NCI-H146 (cell line): ENCODE measurements at regions not wholly inside any gene's neighbourhood (a gene's known extent, or its start where the extent isn't known, plus 50 kb on each side); places are given as distances from the start of the nearest gene placed in this dataset.

Experiments used
- DNase-seq: peaks from one replicate; lab custom pipeline; 2025; lab: John Stamatoyannopoulos, UW

DNA sequence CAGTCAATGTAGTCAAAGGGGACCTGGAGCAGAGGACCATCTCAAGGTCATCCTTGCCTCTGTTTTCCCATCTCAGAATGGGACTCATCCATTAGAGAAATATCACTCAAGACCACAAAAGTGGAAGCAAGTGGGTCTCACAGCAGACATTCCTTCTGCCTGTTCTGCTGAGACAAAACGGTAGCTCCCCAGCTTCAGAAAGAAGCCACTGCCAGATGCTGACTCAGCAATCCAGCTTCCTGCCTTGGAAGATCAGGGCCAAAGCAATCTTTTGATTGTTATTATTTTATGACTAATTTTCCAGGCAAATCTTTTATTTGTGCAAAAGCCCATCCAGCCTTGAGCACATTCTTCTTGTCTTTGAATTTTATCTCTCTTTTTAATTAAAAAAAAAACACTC, 86.8 kb downstream of the CCT6B start:
- no peak for DNase-seq

DNA sequence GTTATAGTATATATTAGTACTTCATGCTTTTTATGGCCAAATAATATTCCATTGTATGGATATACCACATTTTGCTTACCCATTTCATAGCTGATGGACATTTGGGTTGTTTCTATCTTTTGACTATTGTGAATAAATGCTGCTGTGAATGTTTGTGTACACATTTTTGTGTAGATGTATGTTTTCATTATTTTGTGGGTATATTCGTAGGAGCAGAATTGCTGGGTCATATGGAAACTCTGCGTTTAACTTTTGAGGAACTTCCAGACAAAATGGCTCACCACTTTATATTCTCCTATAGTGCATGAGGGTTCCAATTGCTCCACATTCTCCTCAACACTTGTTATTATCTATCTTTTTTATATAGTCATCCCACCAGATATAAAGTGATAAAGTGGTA, 88.6 kb downstream of the CCT6B start:
- DNase-seq = no peak

- no peak for DNase-seq
These were observed 91.6 kb downstream of the CCT6B start for GRCh38 chr17:34869641-34870040.

GRCh38 chr17:34865716-34866115, 95.5 kb downstream of the CCT6B start:
- no peak for DNase-seq

GRCh38 chr17:34862384-34862783, 98.9 kb downstream of the CCT6B start:
- no peak for DNase-seq

- no peak for DNase-seq
These were observed 99.4 kb downstream of the CCT6B start for GRCh38 chr17:34861864-34862263.

- no peak for DNase-seq
These were observed 101.6 kb downstream of the CCT6B start for GRCh38 chr17:34859652-34860051.

- no peak for DNase-seq
These were observed 102.4 kb downstream of the CCT6B start for GRCh38 chr17:34858591-34859565.

- DNase-seq = no peak
These were observed 107.3 kb downstream of the CCT6B start for GRCh38 chr17:34853924-34854323.

DNA sequence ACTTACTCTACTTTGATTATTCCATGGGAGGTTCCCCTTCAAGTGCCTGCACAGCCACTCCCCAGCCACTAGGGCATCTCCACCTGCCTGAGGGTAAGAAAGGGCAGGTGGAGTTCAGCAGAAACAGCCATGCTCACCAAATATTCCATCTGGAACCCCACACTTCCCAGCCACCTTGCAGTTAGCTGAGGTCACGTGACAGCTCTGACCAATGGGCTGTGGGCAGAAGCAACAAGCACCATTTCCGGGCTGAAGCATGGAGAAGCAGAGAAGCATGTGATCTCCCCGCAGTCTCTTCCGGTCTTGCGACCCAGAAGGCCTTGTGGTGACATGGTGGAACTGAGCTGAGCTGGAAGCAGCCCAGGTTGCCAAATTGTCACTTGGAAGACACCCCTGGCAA, 108.6 kb downstream of the CCT6B start:
- DNase-seq = no peak

DNA sequence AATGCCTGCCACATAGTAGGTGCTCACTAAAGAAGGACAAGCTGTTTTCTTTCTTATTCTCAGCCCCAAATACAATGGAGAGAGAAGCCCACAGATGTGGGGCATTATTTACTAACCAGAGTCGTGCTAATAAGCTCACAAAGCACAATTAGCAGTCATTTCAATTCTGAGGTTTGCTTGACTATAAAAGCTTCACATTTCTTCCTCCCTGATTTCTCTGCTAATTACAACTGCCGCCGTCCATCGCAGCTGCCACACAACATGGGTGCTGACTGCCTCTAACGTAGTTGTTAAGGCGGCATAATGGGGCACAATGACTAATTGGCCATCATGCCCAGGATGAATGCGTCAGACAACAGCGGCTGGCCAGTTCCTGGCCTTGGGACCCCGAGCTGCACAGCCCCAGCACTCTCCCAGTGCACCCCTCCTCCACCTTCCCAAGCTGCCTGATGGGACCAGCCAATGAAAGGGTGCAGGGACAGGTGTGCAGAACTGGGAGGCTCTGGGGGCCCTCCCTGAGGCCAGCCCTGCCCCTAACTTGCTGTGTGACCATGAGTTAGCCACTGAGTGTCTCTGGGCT, 109.2 kb downstream of the CCT6B start:
- DNase-seq = no peak

- DNase-seq = no peak
These were observed 110.3 kb downstream of the CCT6B start for GRCh38 chr17:34850964-34851363.

DNA sequence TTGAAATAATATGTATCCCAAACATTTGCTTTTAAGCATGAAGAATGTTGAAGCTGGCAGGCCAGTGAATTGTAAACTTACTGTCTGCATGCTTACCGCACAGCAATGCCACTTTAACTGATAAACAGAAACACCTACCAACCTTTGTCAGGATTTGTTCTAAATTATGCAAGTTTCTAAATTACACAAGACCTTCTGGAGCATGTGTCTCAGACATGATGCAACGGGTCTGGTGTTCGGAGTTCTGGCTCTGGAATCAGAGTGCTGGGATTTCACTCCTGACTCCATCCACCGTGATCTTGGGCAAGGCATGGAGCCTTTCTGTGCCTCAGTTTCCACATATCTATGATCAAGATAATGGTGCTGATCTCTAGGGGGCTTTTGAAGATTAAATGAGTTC, 111.2 kb downstream of the CCT6B start:
- DNase-seq = no peak

- DNase-seq = no peak
These were observed 113.3 kb downstream of the CCT6B start for GRCh38 chr17:34847938-34848337.

DNA sequence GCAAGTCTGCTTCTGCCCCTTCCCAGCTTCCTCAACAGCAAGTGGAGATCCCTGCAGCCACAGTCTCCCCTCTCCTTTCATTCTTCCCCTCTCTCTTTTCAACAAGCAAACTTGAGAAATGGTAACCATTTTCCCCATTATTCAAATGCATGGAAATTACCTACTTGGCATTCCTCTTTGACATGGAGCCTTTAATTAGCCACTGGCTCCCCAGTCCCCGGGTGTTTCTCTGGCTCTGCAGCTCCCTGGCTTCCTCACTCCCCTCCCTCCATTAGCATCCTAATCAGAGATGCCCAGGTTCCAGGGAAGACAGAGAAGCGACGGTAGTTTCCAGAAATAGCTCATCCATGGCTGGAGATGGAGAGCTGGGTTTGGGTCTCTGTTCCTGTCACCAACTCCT, 116.0 kb downstream of the CCT6B start:
- no peak for DNase-seq

- DNase-seq = no peak
These were observed 117.6 kb downstream of the CCT6B start for GRCh38 chr17:34843682-34844081.

GRCh38 chr17:34842235-34842634, 119.0 kb downstream of the CCT6B start:
- no peak for DNase-seq

GRCh38 chr17:34841467-34841866, 119.8 kb downstream of the CCT6B start:
- DNase-seq = no peak

GRCh38 chr17:34840750-34841149, 120.5 kb downstream of the CCT6B start:
- DNase-seq = no peak

DNA sequence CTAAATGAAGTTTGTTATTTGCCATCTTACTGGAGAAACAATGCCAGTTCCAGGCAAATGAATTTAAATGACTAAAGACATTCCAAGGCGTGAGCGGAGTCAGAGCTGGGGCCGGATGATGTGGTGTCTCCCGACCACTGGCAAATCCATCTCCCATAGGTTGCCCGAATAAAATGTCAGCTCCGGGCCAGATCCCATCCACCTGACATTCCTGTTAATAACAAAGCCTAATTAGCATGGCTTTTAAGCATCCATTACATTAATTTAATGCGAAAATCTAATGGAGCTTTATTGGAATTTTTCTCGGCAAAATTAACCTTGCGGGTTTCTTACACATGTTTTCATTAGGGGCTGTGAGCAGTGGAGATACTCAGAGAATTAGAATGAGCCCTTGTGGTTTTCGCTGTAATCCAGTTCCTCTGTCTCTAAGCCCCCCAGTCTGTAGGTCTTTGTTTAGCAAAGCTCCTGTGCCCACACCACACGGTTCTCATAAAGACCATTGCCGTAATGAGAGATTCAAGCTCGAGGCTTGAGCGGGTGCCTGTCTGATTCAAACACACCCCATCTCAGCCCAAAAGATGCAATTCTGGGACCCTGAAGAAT, 123.3 kb downstream of the CCT6B start:
- DNase-seq = no peak

- DNase-seq = no peak
These were observed 128.9 kb downstream of the CCT6B start for GRCh38 chr17:34832376-34832775.

DNA sequence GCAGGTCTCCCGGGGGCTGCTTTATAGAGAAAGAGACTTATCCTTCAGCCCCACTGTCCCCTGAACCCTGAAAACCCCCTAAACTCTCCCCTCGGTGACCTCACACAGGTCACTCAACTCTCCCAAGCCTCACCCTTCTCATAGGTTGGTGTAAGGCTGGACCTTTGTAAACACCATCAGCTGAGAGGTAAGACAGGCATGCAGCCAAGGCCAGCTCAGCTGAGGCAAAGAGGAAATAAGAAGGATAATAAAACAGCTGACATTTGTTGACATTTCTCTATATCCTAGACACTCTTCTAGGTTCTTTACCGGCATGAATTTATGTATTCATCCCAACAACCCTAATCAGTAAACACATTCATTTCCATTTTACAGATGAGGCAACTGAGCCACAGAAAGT, 134.3 kb downstream of the CCT6B start:
- no peak for DNase-seq

GRCh38 chr17:34826332-34826731, 134.9 kb downstream of the CCT6B start:
- no peak for DNase-seq
